Neutrophil (primary cell): ENCODE measurements at regions not wholly inside any gene's neighbourhood (a gene's known extent, or its start where the extent isn't known, plus 50 kb on each side); places are given as distances from the start of the nearest gene placed in this dataset.

Experiments
- H3K27ac ChIP-seq: fragments of 200-600 bp; sonication (generic); 2 replicates; pipeline ENCODE4 v1.5.1; 2016; ENCODE audit warnings: mild to moderate bottlenecking, moderate library complexity
- H3K27me3 ChIP-seq: fragments of 200-600 bp; sonication (generic); 2 replicates; pipeline ENCODE4 v1.6.0; 2016; ENCODE audit warnings: mild to moderate bottlenecking
- H3K36me3 ChIP-seq: fragments of 200-600 bp; sonication (generic); 2 replicates; pipeline ENCODE4 v1.5.1; 2017
- H3K4me1 ChIP-seq, 2 experiments: fragments of 200-600 bp in 1 of 2; sonication (generic) in 1 of 2; 1 replicate in 1 of 2; 2 replicates in 1 of 2; pipeline versions ENCODE4 v1.5.1 to v1.6.1; 2013 to 2016; ENCODE audit warnings: low read depth in 1 of 2, low read length in 1 of 2, mild to moderate bottlenecking in 1 of 2, moderate library complexity in 1 of 2; ENCODE audit not compliant: control insufficient read depth in 1 of 2, insufficient read depth in 1 of 2
- H3K4me3 ChIP-seq, 2 experiments: fragments of 200-600 bp in 1 of 2; sonication (generic) in 1 of 2; 1 replicate in 1 of 2; 2 replicates in 1 of 2; pipeline ENCODE4 v1.5.1; 2013 to 2016; ENCODE audit warnings: low read depth in 1 of 2, low read length in 1 of 2, mild to moderate bottlenecking in 1 of 2, moderate library complexity in 1 of 2
- H3K9me3 ChIP-seq: fragments of 200-600 bp; sonication (generic); 2 replicates; pipeline ENCODE4 v1.5.1; 2016
- TF ChIP-seq, protein P1 (sequence below): fragments of 200-600 bp; sonication (generic); IDR thresholded peaks from 2 replicates; pipeline ENCODE4 v1.5.1; 2016; ENCODE audit warnings: antibody characterized with exemption

GRCh38 chr9:107665057-107665456 lies 175.5 kb upstream of the KLF4 start:
- no peaks in the 10 kb centered on the region for H3K9me3 ChIP-seq
- no peaks in the 10 kb centered on the region for H3K36me3 ChIP-seq
- no peaks in the 10 kb centered on the region for H3K4me1 ChIP-seq
- TF ChIP-seq, protein P1, sequence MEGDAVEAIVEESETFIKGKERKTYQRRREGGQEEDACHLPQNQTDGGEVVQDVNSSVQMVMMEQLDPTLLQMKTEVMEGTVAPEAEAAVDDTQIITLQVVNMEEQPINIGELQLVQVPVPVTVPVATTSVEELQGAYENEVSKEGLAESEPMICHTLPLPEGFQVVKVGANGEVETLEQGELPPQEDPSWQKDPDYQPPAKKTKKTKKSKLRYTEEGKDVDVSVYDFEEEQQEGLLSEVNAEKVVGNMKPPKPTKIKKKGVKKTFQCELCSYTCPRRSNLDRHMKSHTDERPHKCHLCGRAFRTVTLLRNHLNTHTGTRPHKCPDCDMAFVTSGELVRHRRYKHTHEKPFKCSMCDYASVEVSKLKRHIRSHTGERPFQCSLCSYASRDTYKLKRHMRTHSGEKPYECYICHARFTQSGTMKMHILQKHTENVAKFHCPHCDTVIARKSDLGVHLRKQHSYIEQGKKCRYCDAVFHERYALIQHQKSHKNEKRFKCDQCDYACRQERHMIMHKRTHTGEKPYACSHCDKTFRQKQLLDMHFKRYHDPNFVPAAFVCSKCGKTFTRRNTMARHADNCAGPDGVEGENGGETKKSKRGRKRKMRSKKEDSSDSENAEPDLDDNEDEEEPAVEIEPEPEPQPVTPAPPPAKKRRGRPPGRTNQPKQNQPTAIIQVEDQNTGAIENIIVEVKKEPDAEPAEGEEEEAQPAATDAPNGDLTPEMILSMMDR = no peak
- no peak overlapping the region for H3K27ac ChIP-seq
- H3K27me3 ChIP-seq = no peaks in the 10 kb centered on the region
- H3K4me3 ChIP-seq = no peak overlapping the region

DNA sequence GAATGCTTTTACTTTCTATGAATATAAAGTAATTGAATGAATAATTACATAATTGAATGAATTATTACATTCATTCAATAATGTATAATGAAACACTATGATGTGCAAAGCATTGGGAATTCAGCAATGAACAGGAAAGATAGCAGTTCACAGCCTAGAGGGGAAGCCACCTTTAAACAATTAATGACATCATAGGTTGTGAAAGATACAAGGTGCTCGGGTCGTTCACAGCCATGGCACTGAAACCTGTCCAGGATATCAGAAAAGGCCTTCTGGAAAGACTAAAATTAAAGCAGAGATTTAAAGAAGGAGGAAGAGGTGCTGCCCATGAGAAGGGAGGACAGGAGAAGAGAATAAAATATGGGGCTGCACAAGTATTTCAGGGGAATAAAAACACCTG lies 171.4 kb upstream of the KLF4 start:
- Histone ChIP-seq H3K27ac (no peak overlapping the region), H3K36me3 (no peaks in the 10 kb centered on the region), H3K9me3 (no peaks in the 10 kb centered on the region), H3K4me1 (no peaks in the 10 kb centered on the region), H3K4me3 (no peak overlapping the region), H3K27me3 (no peaks in the 10 kb centered on the region)
- TF ChIP-seq, protein P1 = no peak

DNA sequence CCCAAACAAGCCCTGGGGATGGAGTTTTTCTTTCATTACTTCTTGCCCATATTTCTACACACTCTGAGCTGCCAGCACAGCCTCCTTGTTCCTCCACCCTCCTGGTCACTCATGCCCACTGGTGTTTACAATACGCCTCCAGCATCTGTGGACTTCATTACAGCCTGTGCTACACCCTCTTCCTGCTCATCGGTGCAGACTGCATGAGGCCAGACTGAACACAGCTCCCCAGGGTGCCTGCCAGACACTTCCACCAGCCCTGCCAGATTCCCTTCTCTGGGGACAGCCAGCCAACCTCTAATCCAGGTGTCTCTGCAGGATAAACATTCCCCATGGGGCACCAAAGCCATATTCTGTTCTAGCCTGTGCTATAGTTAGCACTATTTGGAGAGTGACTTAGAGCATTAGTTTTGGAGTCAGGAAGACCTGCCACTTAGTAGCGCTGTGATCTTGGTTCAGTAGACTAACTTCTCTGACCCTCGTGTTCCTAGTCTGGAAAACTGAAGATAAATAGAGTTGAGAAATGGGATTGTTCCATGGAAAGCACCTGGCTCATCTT lies 163.8 kb upstream of the KLF4 start:
- no peaks in the 10 kb centered on the region for H3K4me1 ChIP-seq
- H3K9me3 ChIP-seq = no peaks in the 10 kb centered on the region
- H3K27ac ChIP-seq = no peak overlapping the region
- TF ChIP-seq, protein P1 = no peak
- H3K27me3 ChIP-seq = no peaks in the 10 kb centered on the region
- H3K36me3 ChIP-seq = no peaks in the 10 kb centered on the region
- H3K4me3 ChIP-seq = no peak overlapping the region

- no peak overlapping the region for H3K27ac ChIP-seq
- H3K36me3 ChIP-seq = no peaks in the 10 kb centered on the region
- no peaks in the 10 kb centered on the region for H3K4me1 ChIP-seq
- no peak overlapping the region for H3K4me3 ChIP-seq
- TF ChIP-seq, protein P1 = no peak
- no peaks in the 10 kb centered on the region for H3K9me3 ChIP-seq
- H3K27me3 ChIP-seq = peaks cover 3% of the 10 kb centered on the region
Measured at GRCh38 chr9:107650995-107651394, 161.4 kb upstream of the KLF4 start.

DNA sequence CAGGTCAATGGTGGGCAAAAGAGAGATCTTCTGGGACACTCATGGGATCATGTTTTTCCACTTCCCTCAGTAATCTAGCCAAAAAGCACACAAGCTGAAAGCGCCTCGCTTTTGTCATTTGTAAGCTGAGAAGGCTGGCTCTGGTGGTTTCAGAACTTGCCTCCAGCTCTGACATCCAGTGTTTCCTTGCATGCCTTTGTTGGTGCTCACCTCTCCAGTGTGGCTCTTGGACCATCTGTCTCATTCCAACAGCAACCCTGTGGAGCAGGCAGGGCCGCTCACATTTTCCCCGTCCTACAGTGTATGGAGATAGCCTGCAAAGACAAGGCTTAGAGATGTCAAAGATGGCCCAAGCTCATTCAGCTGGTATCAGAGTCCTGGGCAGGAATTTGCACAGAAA lies 160.8 kb upstream of the KLF4 start:
- no peaks in the 10 kb centered on the region for H3K36me3 ChIP-seq
- no peak overlapping the region for H3K4me3 ChIP-seq
- no peaks in the 10 kb centered on the region for H3K9me3 ChIP-seq
- no peak overlapping the region for H3K27ac ChIP-seq
- H3K27me3 ChIP-seq = peaks cover 3% of the 10 kb centered on the region
- H3K4me1 ChIP-seq = peaks cover 6 to 7% of the 10 kb centered on the region in 2 experiments
- TF ChIP-seq, protein P1 = no peak
